Activated CD8-positive, alpha-beta memory T cell treated with anti-CD3 and anti-CD28 coated beads for 1 hour (primary cell): ENCODE measurements at regions not wholly inside any gene's neighbourhood (a gene's known extent, or its start where the extent isn't known, plus 50 kb on each side); places are given as distances from the start of the nearest gene placed in this dataset.
"Not testable (repeated sequence)": the region's sequence is repeated elsewhere in the genome, so short reads cannot be mapped to it uniquely, and the experiment has no call there.

Source experiments
- DNase-seq, 2 donors: peaks; one replicate each; pipeline ENCODE4 v3.0.0-alpha.2; 2020; ENCODE audit warnings: low read depth in 1 of 2; ENCODE audit errors: extremely low read depth in 1 of 2

GRCh38 chr7:148472406-148472805 is 118.2 kb upstream of the C7orf33 start:
- no peak for DNase-seq

GRCh38 chr7:148473703-148474480 is 116.7 kb upstream of the C7orf33 start:
- DNase-seq: no peak

GRCh38 chr7:148474481-148475025 is 116.0 kb upstream of the C7orf33 start:
- no peak for DNase-seq

- no peak for DNase-seq
Observed at GRCh38 chr7:148478551-148478950, 112.0 kb upstream of the C7orf33 start.

- no peak for DNase-seq
Observed at GRCh38 chr7:148480479-148481146, 110.0 kb upstream of the C7orf33 start.

- no peak for DNase-seq
Observed at GRCh38 chr7:148481147-148481526, 109.4 kb upstream of the C7orf33 start.

GRCh38 chr7:148481971-148482626 is 108.5 kb upstream of the C7orf33 start:
- no peak for DNase-seq

- no peak for DNase-seq
Observed at GRCh38 chr7:148483515-148484308, 106.9 kb upstream of the C7orf33 start.

- no peak for DNase-seq
Observed at GRCh38 chr7:148484486-148484885, 106.1 kb upstream of the C7orf33 start.

GRCh38 chr7:148485618-148486017 is 104.9 kb upstream of the C7orf33 start:
- DNase-seq: no peak

GRCh38 chr7:148486937-148487336 is 103.6 kb upstream of the C7orf33 start:
- DNase-seq: no peak

- no peak for DNase-seq
Observed at GRCh38 chr7:148487912-148488311, 102.7 kb upstream of the C7orf33 start.

GRCh38 chr7:148489678-148490077 is 100.9 kb upstream of the C7orf33 start:
- no peak for DNase-seq

GRCh38 chr7:148492157-148492860 is 98.3 kb upstream of the C7orf33 start:
- DNase-seq: no peak

- no peak for DNase-seq
Observed at GRCh38 chr7:148495605-148496004, 95.0 kb upstream of the C7orf33 start.

- no peak for DNase-seq
Observed at GRCh38 chr7:148500978-148501377, 89.6 kb upstream of the C7orf33 start.

- no peak for DNase-seq
Observed at GRCh38 chr7:148503900-148504487, 86.6 kb upstream of the C7orf33 start.

- no peak for DNase-seq
Observed at GRCh38 chr7:148505645-148506375, 84.8 kb upstream of the C7orf33 start.

- not testable (repeated sequence) for DNase-seq
Observed at GRCh38 chr7:148507064-148507573, 83.4 kb upstream of the C7orf33 start.
